Ascending aorta (tissue), 2 donors: ENCODE measurements at regions not wholly inside any gene's neighbourhood (a gene's known extent, or its start where the extent isn't known, plus 50 kb on each side); places are given as distances from the start of the nearest gene placed in this dataset.

Experiments used
- DNase-seq, 2 donors: peaks; one replicate each; pipeline ENCODE4 v3.0.0-alpha.2; 2019; ENCODE audit warnings: low spot score in 2 of 2
- H3K27ac ChIP-seq, 2 donors: fragments of 200-600 bp; sonication (generic); one replicate each; pipeline ENCODE4 v1.5.1; 2016 to 2017; ENCODE audit warnings: mild to moderate bottlenecking in 1 of 2
- H3K27me3 ChIP-seq: fragments of 200-600 bp; sonication (generic); one replicate; pipeline ENCODE4 v1.5.1; 2017
- H3K36me3 ChIP-seq, 2 donors: fragments of 200-600 bp; sonication (generic); one replicate each; pipeline ENCODE4 v1.5.1; 2016
- H3K4me1 ChIP-seq, 2 donors: fragments of 200-600 bp; sonication (generic); one replicate each; pipeline ENCODE4 v1.5.1; 2016 to 2017; ENCODE audit warnings: mild to moderate bottlenecking in 1 of 2
- H3K4me3 ChIP-seq, 2 donors: fragments of 200-600 bp; sonication (generic); one replicate each; pipeline ENCODE4 v1.5.1; 2016 to 2017; ENCODE audit warnings: mild to moderate bottlenecking in 1 of 2
- H3K9me3 ChIP-seq, 2 donors: fragments of 200-600 bp; sonication (generic); one replicate each; pipeline ENCODE4 v1.5.1; 2016
- intact Hi-C: fragments of 100-400 bp; cut with DNase I; formaldehyde crosslinking; loops from one replicate; pipeline ENCODE4 v1.15.1; 2023
- TF ChIP-seq, protein P1 (sequence below), 3 experiments: fragments of 200-600 bp in 2 of 3; fragments of 450-650 bp in 1 of 3; sonication (generic) in 2 of 3; IDR thresholded peaks; one replicate each; pipeline ENCODE4 v1.5.1; 2016 to 2019; ENCODE audit warnings: antibody characterized with exemption in 3 of 3, mild to moderate bottlenecking in 1 of 3, moderate library complexity in 1 of 3

DNA sequence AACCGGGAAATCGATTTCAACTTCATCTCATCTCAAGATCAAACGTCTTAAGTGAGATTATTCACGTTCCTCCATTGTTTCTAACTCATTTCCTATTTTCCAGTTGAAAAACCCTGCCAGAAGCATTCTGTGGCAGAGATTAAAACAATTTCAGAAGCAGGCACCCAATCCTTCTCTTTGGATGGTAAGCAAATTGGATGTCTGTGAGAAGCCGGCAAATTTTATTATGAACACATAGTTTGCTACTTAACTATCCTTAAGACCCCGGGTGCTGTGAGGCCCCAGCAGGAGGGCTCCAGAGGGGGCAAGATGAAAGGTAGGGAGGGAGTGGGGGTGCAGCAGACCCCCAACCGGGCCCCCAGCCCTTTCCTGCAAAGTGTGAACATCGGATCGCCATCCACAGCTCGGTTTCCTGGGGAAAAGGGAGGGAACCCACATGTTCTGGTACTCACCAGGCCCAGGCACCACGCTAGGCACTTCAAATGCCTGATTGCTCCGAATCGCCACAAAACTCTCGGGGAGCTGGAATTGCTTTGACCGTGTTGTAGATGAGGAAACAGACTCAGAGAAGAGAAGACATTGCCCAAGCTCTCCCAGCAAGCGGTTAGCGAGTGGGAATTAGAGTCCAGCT, 167.1 kb upstream of the MVB12B start:
- no peaks in the 10 kb centered on the region for H3K27me3 ChIP-seq
- H3K27ac ChIP-seq: no peak overlapping the region
- TF ChIP-seq, protein P1, sequence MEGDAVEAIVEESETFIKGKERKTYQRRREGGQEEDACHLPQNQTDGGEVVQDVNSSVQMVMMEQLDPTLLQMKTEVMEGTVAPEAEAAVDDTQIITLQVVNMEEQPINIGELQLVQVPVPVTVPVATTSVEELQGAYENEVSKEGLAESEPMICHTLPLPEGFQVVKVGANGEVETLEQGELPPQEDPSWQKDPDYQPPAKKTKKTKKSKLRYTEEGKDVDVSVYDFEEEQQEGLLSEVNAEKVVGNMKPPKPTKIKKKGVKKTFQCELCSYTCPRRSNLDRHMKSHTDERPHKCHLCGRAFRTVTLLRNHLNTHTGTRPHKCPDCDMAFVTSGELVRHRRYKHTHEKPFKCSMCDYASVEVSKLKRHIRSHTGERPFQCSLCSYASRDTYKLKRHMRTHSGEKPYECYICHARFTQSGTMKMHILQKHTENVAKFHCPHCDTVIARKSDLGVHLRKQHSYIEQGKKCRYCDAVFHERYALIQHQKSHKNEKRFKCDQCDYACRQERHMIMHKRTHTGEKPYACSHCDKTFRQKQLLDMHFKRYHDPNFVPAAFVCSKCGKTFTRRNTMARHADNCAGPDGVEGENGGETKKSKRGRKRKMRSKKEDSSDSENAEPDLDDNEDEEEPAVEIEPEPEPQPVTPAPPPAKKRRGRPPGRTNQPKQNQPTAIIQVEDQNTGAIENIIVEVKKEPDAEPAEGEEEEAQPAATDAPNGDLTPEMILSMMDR (IDR thresholded peaks at IDR 0.05): no peak
- H3K9me3 ChIP-seq: no peaks in the 10 kb centered on the region
- H3K4me1 ChIP-seq: no peaks in the 10 kb centered on the region
- no peak for DNase-seq
- no peaks in the 10 kb centered on the region for H3K36me3 ChIP-seq
- intact Hi-C loops: no loop called here
- H3K4me3 ChIP-seq: no peak overlapping the region

- H3K27me3 ChIP-seq: no peaks in the 10 kb centered on the region
- intact Hi-C loops: no loop called here
- H3K36me3 ChIP-seq: no peaks in the 10 kb centered on the region
- no peaks in the 10 kb centered on the region for H3K4me1 ChIP-seq
- no peak for DNase-seq
- H3K9me3 ChIP-seq: no peaks in the 10 kb centered on the region
- TF ChIP-seq, protein P1 (IDR thresholded peaks at IDR 0.05): no peak
- H3K4me3 ChIP-seq: no peak overlapping the region
- H3K27ac ChIP-seq: no peak overlapping the region
Measured at GRCh38 chr9:126160067-126160853, 166.4 kb upstream of the MVB12B start.

- Histone ChIP-seq H3K4me1 (no peaks in the 10 kb centered on the region), H3K9me3 (no peaks in the 10 kb centered on the region), H3K36me3 (no peaks in the 10 kb centered on the region), H3K27ac (no peak overlapping the region), H3K4me3 (no peak overlapping the region), H3K27me3 (no peaks in the 10 kb centered on the region)
- no peak for DNase-seq
- TF ChIP-seq, protein P1 (IDR thresholded peaks at IDR 0.05): no peak
- intact Hi-C loops: no loop called here
Measured at GRCh38 chr9:126160854-126161329, 165.7 kb upstream of the MVB12B start.

GRCh38 chr9:126162611-126163381, 163.8 kb upstream of the MVB12B start:
- Histone ChIP-seq H3K27ac (no peak overlapping the region), H3K36me3 (no peaks in the 10 kb centered on the region), H3K4me3 (no peak overlapping the region), H3K4me1 (no peaks in the 10 kb centered on the region), H3K27me3 (no peaks in the 10 kb centered on the region), H3K9me3 (no peaks in the 10 kb centered on the region)
- intact Hi-C loops: no loop called here
- TF ChIP-seq, protein P1 (IDR thresholded peaks at IDR 0.05): no peak
- DNase-seq: no peak

DNA sequence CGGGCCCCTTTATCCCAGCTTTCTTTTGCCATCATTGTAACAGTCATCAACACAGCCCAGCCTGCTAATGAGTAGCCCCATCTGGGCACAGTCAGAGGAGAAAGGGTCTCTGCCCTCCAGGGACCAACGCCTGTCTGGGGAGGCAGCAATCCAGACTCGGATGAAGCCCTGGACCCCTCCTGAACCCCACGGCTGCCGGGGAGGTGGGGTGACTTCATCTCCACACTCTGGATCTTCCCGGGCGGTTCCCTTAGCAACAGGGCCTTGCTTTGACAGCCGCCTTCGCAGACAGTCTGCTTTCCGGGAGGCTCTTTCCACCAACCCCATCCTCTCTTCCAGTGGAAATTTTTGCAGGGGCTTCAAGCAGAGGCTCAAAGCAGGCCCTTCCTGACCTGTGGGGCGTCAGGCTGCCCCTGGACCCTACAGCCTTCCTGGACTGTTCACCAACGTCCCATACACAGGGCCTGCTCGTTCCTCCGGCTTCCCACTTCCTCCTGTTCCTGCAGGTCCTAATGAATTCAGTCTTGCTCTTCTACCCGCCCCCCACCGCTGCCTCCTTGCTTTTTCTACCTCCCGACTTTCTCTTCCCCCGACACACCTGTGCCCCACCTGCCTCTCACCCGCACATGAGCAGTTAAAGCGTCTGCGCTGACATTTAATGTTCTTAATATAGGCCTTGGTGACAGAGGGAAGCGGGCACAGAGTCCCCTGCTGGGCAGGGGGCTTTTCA, 161.7 kb upstream of the MVB12B start:
- Histone ChIP-seq H3K9me3 (no peaks in the 10 kb centered on the region), H3K27me3 (no peaks in the 10 kb centered on the region), H3K36me3 (no peaks in the 10 kb centered on the region), H3K27ac (no peak overlapping the region), H3K4me1 (no peaks in the 10 kb centered on the region), H3K4me3 (no peak overlapping the region)
- TF ChIP-seq, protein P1 (IDR thresholded peaks at IDR 0.05): no peak
- no peak for DNase-seq
- intact Hi-C loops: no loop called here
